Type B pancreatic cell (in vitro differentiated cells): ENCODE measurements at regions not wholly inside any gene's neighbourhood (a gene's known extent, or its start where the extent isn't known, plus 50 kb on each side); places are given as distances from the start of the nearest gene placed in this dataset.

Experiments
- DNase-seq: peaks from one replicate; pipeline ENCODE4 v3.0.0; 2021; ENCODE audit warnings: mixed read lengths; ENCODE audit not compliant: unreplicated experiment; ENCODE audit errors: extremely low spot score
- H3K27ac Mint-ChIP-seq: 2 replicates; pipeline ENCODE4 v1.8.0; 2021; ENCODE audit warnings: mild to moderate bottlenecking, mixed read lengths
- H3K27me3 Mint-ChIP-seq: 2 replicates; pipeline ENCODE4 v1.8.0; 2021; ENCODE audit warnings: mixed read lengths
- H3K36me3 Mint-ChIP-seq: 2 replicates; pipeline ENCODE4 v1.8.0; 2021; ENCODE audit warnings: mixed read lengths
- H3K4me1 Mint-ChIP-seq: one replicate; pipeline ENCODE4 v1.8.0; 2021; ENCODE audit warnings: mixed read lengths; ENCODE audit not compliant: unreplicated experiment
- H3K4me3 Mint-ChIP-seq: 2 replicates; pipeline ENCODE4 v1.8.0; 2021; ENCODE audit warnings: mild to moderate bottlenecking, mixed read lengths
- H3K9me3 Mint-ChIP-seq: 2 replicates; pipeline ENCODE4 v1.8.0; 2021; ENCODE audit warnings: mixed read lengths
- CTCF ChIP-seq: fragments of 200-600 bp; sonication (generic); conservative IDR thresholded peaks from 2 replicates; pipeline ENCODE4 v1.5.0; 2021; ENCODE audit warnings: antibody characterized with exemption, mild to moderate bottlenecking

- H3K9me3 Mint-ChIP-seq: no peaks in the 10 kb centered on the region
- peaks cover 6% of the 10 kb centered on the region for H3K27me3 Mint-ChIP-seq
- no peak overlapping the region for H3K27ac Mint-ChIP-seq
- no peaks in the 10 kb centered on the region for H3K4me1 Mint-ChIP-seq
- H3K4me3 Mint-ChIP-seq: no peak overlapping the region
- TF ChIP-seq CTCF: no peak
- no peak for DNase-seq
- no peaks in the 10 kb centered on the region for H3K36me3 Mint-ChIP-seq
Observed at GRCh38 chr3:192082730-192083660, 622.0 kb downstream of the PYDC2 start.
